ENCODE measurements at regions not wholly inside any gene's neighbourhood (a gene's known extent, or its start where the extent isn't known, plus 50 kb on each side); places are given as distances from the start of the nearest gene placed in this dataset.

DNA sequence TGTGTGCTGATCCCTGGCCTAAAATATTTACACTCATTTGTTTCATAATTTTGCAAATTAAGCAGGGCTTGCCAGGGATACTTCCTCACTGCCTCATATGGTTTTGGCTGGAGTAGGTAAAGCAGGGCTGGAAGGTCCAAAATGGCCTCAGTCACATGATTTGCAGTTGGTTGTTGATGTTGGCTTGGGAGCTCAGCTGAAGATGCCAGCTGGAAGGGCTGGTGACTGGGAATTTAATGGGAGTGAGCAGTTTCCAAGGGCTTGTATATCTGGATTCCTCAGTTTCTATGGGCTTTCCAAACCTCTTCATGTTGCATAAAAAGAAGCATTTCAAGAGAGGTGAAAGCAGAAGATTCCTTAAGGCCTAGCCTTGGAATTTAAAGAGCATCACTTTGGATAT lies 729.3 kb downstream of the CDH18 start:
- Histone ChIP-seq H2AFZ (replicated peaks; ENCODE audit: low read length, poor library complexity) (no peak overlapping the region), H2BK20ac (ENCODE audit: low read depth, low read length) (no peak overlapping the region), H4K8ac (ENCODE audit: low read depth in 2 of 2, low read length in 2 of 2) (no peak overlapping the region), H3K36me3 (ENCODE audit: control insufficient read depth, insufficient read depth, low read length) (no peaks in the 10 kb centered on the region), H3K4me2 (ENCODE audit: low read depth, low read length) (no peak overlapping the region), H4K20me1 (ENCODE audit: insufficient read depth, low read length) (no peaks in the 10 kb centered on the region), H2BK5ac (ENCODE audit: low read depth, low read length, poor library complexity, severe bottlenecking) (no peak overlapping the region), H3K9ac (ENCODE audit: low read depth, low read length) (no peak overlapping the region), H3K79me1 (ENCODE audit: low read depth in 1 of 2, low read length in 2 of 2) (no peaks in the 10 kb centered on the region), H3K27ac (ENCODE audit: insufficient read depth, low read length) (no peak overlapping the region), H3K4me3 (ENCODE audit: insufficient read depth, low read depth, low read length) (no peak overlapping the region), H3K4ac (ENCODE audit: low read depth, low read length) (no peak overlapping the region), H2AK9ac (replicated peaks; ENCODE audit: low read depth, low read length, poor library complexity) (no peak overlapping the region), H2BK120ac (ENCODE audit: low read depth, low read length) (no peak overlapping the region), H2AK5ac (ENCODE audit: low read depth, low read length) (no peak overlapping the region), H3K27me3 (ENCODE audit: control insufficient read depth, insufficient read depth, low read length) (no peaks in the 10 kb centered on the region), H3K23ac (ENCODE audit: low read depth, low read length) (no peak overlapping the region), H4K5ac (ENCODE audit: low read depth, low read length) (no peak overlapping the region), H3K4me1 (ENCODE audit: control insufficient read depth, insufficient read depth, low read length) (no peaks in the 10 kb centered on the region), H4K91ac (ENCODE audit: insufficient read depth, low read depth, low read length) (no peak overlapping the region), H3K18ac (ENCODE audit: low read depth, low read length) (no peak overlapping the region), H3K9me3 (ENCODE audit: control insufficient read depth, insufficient read depth, low read length) (peaks cover 3% of the 10 kb centered on the region), H3K14ac (replicated peaks; ENCODE audit: low read depth, low read length) (no peak overlapping the region), H2BK15ac (ENCODE audit: low read depth, low read length) (no peak overlapping the region), H3K9me1 (ENCODE audit: insufficient read depth, low read length) (no peaks in the 10 kb centered on the region), H3K56ac (ENCODE audit: extremely low read depth, insufficient read depth, low read length) (no peak overlapping the region)
- no TSS peak for BruUV-seq (replicated peaks)
- POLR2A ChIA-PET (ENCODE audit: unreplicated experiment) = no interaction called here
- intact Hi-C loops (cut with micrococcal nuclease) = no loop called here
- dilution Hi-C loops (cut with HindIII; ENCODE audit: low sequenced_read_pairs, unreplicated experiment) = no loop called here
- ATAC-seq (ENCODE audit: low read depth) (no peak), DNase-seq (no peak)
- TF ChIP-seq MXI1 (IDR thresholded peaks at IDR 0.05; ENCODE audit: borderline replicate concordance, low read depth, low read length) (no peak), CHD1 (IDR thresholded peaks at IDR 0.05; ENCODE audit: low read depth, low read length) (no peak), RAD21 (IDR thresholded peaks at IDR 0.05; ENCODE audit: low read length) (no peak), CEBPB (IDR thresholded peaks at IDR 0.05; ENCODE audit: low read depth, low read length) (no peak), RFX5 (IDR thresholded peaks at IDR 0.05; ENCODE audit: low read depth, low read length) (no peak), NFE2L2 (IDR thresholded peaks at IDR 0.05; ENCODE audit: low read depth, low read length) (no peak), FOS (IDR thresholded peaks at IDR 0.05; ENCODE audit: low read depth, low read length) (no peak), BHLHE40 (IDR thresholded peaks at IDR 0.05; ENCODE audit: low read depth, low read length) (no peak), ELK1 (IDR thresholded peaks at IDR 0.05; ENCODE audit: borderline replicate concordance, low read depth, low read length) (no peak), SMC3 (IDR thresholded peaks at IDR 0.05; ENCODE audit: low read depth, low read length) (no peak), MAZ (IDR thresholded peaks at IDR 0.05; ENCODE audit: borderline replicate concordance, low read depth, low read length) (no peak), RCOR1 (IDR thresholded peaks at IDR 0.05; ENCODE audit: insufficient replicate concordance, low read length) (no peak), POLR2A (IDR thresholded peaks at IDR 0.05; ENCODE audit: low read depth, low read length) (no peak), MAFK (IDR thresholded peaks at IDR 0.05; ENCODE audit: low read depth, low read length) (no peak), CTCF (conservative IDR thresholded peaks at IDR 0.05; ENCODE audit: low read depth, low read length) (no peak)
- TF ChIP-seq, protein P1, sequence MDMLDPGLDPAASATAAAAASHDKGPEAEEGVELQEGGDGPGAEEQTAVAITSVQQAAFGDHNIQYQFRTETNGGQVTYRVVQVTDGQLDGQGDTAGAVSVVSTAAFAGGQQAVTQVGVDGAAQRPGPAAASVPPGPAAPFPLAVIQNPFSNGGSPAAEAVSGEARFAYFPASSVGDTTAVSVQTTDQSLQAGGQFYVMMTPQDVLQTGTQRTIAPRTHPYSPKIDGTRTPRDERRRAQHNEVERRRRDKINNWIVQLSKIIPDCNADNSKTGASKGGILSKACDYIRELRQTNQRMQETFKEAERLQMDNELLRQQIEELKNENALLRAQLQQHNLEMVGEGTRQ (IDR thresholded peaks at IDR 0.05; ENCODE audit: low read depth, low read length) = no peak
- in situ Hi-C loops (cut with MboI; ENCODE audit: low sequenced_read_pairs) = no loop called here
- CTCF ChIA-PET = no interaction called here

Measured in IMR-90 (cell line).